Osteoblast (primary cell): ENCODE measurements at regions not wholly inside any gene's neighbourhood (a gene's known extent, or its start where the extent isn't known, plus 50 kb on each side); places are given as distances from the start of the nearest gene placed in this dataset.

Experiments
- DNase-seq: peaks from one replicate; pipeline ENCODE4 v3.0.0; 2011; ENCODE audit warnings: low spot score, mixed read lengths; ENCODE audit not compliant: insufficient read length; ENCODE audit errors: missing footprints
- H2AFZ ChIP-seq: 2 replicates; pipeline ENCODE4 v1.6.0; 2011; ENCODE audit warnings: mild to moderate bottlenecking, low read length
- H3K27ac ChIP-seq: 2 replicates; pipeline ENCODE4 v1.5.1; 2011; ENCODE audit warnings: mild to moderate bottlenecking, low read depth, low read length, moderate library complexity
- H3K27me3 ChIP-seq: 2 replicates; pipeline ENCODE4 v1.6.0; 2012; ENCODE audit warnings: mild to moderate bottlenecking, control low read depth, inconsistent platforms, low read length, moderate library complexity; ENCODE audit not compliant: insufficient read depth
- H3K36me3 ChIP-seq: 2 replicates; pipeline ENCODE4 v1.5.1; 2011; ENCODE audit warnings: mild to moderate bottlenecking, low read length, control low read depth, moderate library complexity; ENCODE audit not compliant: insufficient read depth
- H3K4me1 ChIP-seq: 2 replicates; pipeline ENCODE4 v1.5.1; 2011; ENCODE audit warnings: mild to moderate bottlenecking, low read length, control low read depth, moderate library complexity; ENCODE audit not compliant: insufficient read depth
- H3K4me2 ChIP-seq: 2 replicates; pipeline ENCODE4 v1.6.0; 2011; ENCODE audit warnings: mild to moderate bottlenecking, low read length; ENCODE audit not compliant: insufficient read depth
- H3K4me3 ChIP-seq: fragments of 200-600 bp; sonication (generic); 3 replicates; pipeline ENCODE4 v1.5.1; 2012; ENCODE audit warnings: mild to moderate bottlenecking, low read length, inconsistent platforms; ENCODE audit not compliant: insufficient read depth
- H3K79me2 ChIP-seq: 2 replicates; pipeline ENCODE4 v1.6.0; 2012; ENCODE audit warnings: mild to moderate bottlenecking, low read length, control low read depth, inconsistent platforms; ENCODE audit not compliant: insufficient read depth
- H3K9me3 ChIP-seq: 2 replicates; pipeline ENCODE4 v1.5.1; 2011; ENCODE audit warnings: low read depth, low read length, control low read depth
- H4K20me1 ChIP-seq: 2 replicates; pipeline ENCODE4 v1.6.0; 2012; ENCODE audit warnings: mild to moderate bottlenecking, low read length, control low read depth; ENCODE audit not compliant: insufficient read depth
- CTCF ChIP-seq: IDR thresholded peaks from 2 replicates; pipeline ENCODE4 v1.5.1; 2011; ENCODE audit warnings: mild to moderate bottlenecking, low read depth, low read length, moderate library complexity; ENCODE audit errors: extremely low read depth

GRCh38 chr18:64752707-64753106, 603.8 kb upstream of the LINC00305 start:
- H2AFZ ChIP-seq, result no peak overlapping the region
- no peak overlapping the region for H3K4me2 ChIP-seq

GRCh38 chr18:64749884-64750283, 601.0 kb upstream of the LINC00305 start:
- no peaks in the 10 kb centered on the region for H3K27me3 ChIP-seq
- no peaks in the 10 kb centered on the region for H3K79me2 ChIP-seq
- H3K4me3 ChIP-seq, result no peak overlapping the region
- H4K20me1 ChIP-seq, result no peaks in the 10 kb centered on the region
- no peak overlapping the region for H3K27ac ChIP-seq
- no peak overlapping the region for H3K4me2 ChIP-seq
- DNase-seq, result no peak
- TF ChIP-seq CTCF, result no peak
- no peaks in the 10 kb centered on the region for H3K9me3 ChIP-seq
- no peaks in the 10 kb centered on the region for H3K36me3 ChIP-seq
- no peaks in the 10 kb centered on the region for H3K4me1 ChIP-seq
- H2AFZ ChIP-seq, result no peak overlapping the region

More at GRCh38 chr18:64752707-64753106, 603.8 kb upstream of the LINC00305 start:
- Histone ChIP-seq H3K79me2 (no peaks in the 10 kb centered on the region), H3K4me1 (no peaks in the 10 kb centered on the region), H3K4me3 (no peak overlapping the region), H3K9me3 (no peaks in the 10 kb centered on the region), H3K36me3 (no peaks in the 10 kb centered on the region), H3K27me3 (no peaks in the 10 kb centered on the region), H4K20me1 (no peaks in the 10 kb centered on the region), H3K27ac (no peak overlapping the region)
- no peak for DNase-seq
- no peak for TF ChIP-seq CTCF

- Histone ChIP-seq H3K4me3 (no peak overlapping the region), H3K4me2 (no peak overlapping the region), H3K27me3 (no peaks in the 10 kb centered on the region), H3K27ac (no peak overlapping the region), H4K20me1 (no peaks in the 10 kb centered on the region), H3K36me3 (no peaks in the 10 kb centered on the region), H3K4me1 (no peaks in the 10 kb centered on the region), H3K9me3 (no peaks in the 10 kb centered on the region), H2AFZ (no peak overlapping the region), H3K79me2 (no peaks in the 10 kb centered on the region)
- no peak for TF ChIP-seq CTCF
- DNase-seq, result no peak
These were observed 598.9 kb upstream of the LINC00305 start for GRCh38 chr18:64747803-64748202.

GRCh38 chr18:64742898-64743297, 594.0 kb upstream of the LINC00305 start:
- Histone ChIP-seq H4K20me1 (no peaks in the 10 kb centered on the region), H2AFZ (no peak overlapping the region), H3K79me2 (no peaks in the 10 kb centered on the region), H3K27ac (no peak overlapping the region), H3K9me3 (no peaks in the 10 kb centered on the region), H3K4me2 (no peak overlapping the region), H3K4me3 (no peak overlapping the region), H3K4me1 (no peaks in the 10 kb centered on the region), H3K36me3 (no peaks in the 10 kb centered on the region), H3K27me3 (no peaks in the 10 kb centered on the region)
- no peak for DNase-seq
- TF ChIP-seq CTCF, result no peak
